Ovary (tissue), 7 donors: ENCODE measurements at regions not wholly inside any gene's neighbourhood (a gene's known extent, or its start where the extent isn't known, plus 50 kb on each side); places are given as distances from the start of the nearest gene placed in this dataset.

Source experiments
- DNase-seq, 5 donors: peaks; one replicate each; pipeline ENCODE4 v3.0.0-alpha.2; 2019 to 2020
- H3K27ac ChIP-seq, 2 donors: fragments of 200-600 bp; one replicate each; pipeline versions ENCODE4 v1.5.1 to v1.8.0; 2019 to 2022
- H3K27me3 ChIP-seq: fragments of 200-600 bp; one replicate; pipeline ENCODE4 v1.8.0; 2022
- H3K36me3 ChIP-seq: fragments of 200-600 bp; sonication (generic); one replicate; pipeline ENCODE4 v1.5.1; 2019
- H3K4me1 ChIP-seq: one replicate; pipeline ENCODE4 v1.8.1; 2013; ENCODE audit warnings: mild to moderate bottlenecking, moderate library complexity; ENCODE audit not compliant: insufficient read depth
- H3K4me3 ChIP-seq: fragments of 200-600 bp; sonication (generic); one replicate; pipeline ENCODE4 v1.5.1; 2017
- H3K9me3 ChIP-seq, 2 donors: fragments of 200-600 bp in 1 of 2; sonication (generic) in 1 of 2; one replicate each; pipeline versions ENCODE4 v1.5.1 to v1.8.1; 2013 to 2019; ENCODE audit warnings: mild to moderate bottlenecking in 1 of 2, moderate library complexity in 1 of 2
- EP300 ChIP-seq: sonication (generic); formaldehyde crosslinking; IDR thresholded peaks from one replicate; pipeline ENCODE4 v1.6.1; 2017; ENCODE audit warnings: antibody characterized with exemption
- POLR2A ChIP-seq: fragments of 450-650 bp; IDR thresholded peaks from one replicate; pipeline ENCODE4 v1.6.1; 2017; ENCODE audit warnings: antibody characterized with exemption, mild to moderate bottlenecking, moderate library complexity
- WGBS, 3 donors: extraction: QIAGEN DNeasy Blood & Tissue Kit in 1 of 3; methylation state at CpG; one replicate each; pipeline versions ENCODE4 v1.1.5 to v1.1.7; 2013 to 2017; 5-methylcytosine and 5-hydroxymethylcytosine counted together
- intact Hi-C, 4 donors: fragments of 100-400 bp; cut with DNase I; formaldehyde crosslinking; loops; one replicate each; pipeline versions ENCODE4 v1.11.0 to v1.15.1; 2022 to 2023
- TF ChIP-seq, protein P1 (sequence below), 3 donors: fragments of 450-650 bp in 2 of 3; fragments of 200-600 bp in 1 of 3; IDR thresholded peaks; one replicate each; pipeline versions ENCODE4 v1.5.1 to v1.8.0; 2016 to 2022; ENCODE audit warnings: antibody characterized with exemption in 3 of 3, mild to moderate bottlenecking in 1 of 3
- donor health status: DM: no; HTN: no; CAD: no; lungs with moderate emphysema.
- donor health status: DM: no; HTN: no; CAD: no.
- donor health status: Bipolar disorder and iron deficiency.
- donor health status: DM: no; HTN: no; CAD: no.
- donor health status: DM: yes; HTN: yes; CAD: no.

DNA sequence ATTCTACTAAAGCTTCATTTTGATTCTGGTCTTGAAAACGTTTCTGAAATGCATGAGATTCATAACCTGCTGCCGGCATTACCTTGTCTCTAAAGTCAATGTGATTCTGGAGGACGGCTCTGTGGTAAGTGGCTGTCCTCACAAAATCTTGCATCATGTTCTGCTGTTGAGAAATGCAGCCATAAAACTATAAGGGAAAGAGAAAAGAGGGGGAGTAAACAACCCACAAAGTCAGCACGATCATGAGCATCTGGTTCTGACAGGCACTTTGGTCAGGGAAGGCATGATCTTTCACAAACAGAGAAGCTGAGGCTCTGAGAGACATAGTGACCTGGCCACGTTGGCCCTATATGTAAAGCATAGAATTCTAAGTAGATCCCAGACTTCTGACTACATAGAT is 168.9 kb upstream of the PUM3 start:
- TF ChIP-seq, protein P1, sequence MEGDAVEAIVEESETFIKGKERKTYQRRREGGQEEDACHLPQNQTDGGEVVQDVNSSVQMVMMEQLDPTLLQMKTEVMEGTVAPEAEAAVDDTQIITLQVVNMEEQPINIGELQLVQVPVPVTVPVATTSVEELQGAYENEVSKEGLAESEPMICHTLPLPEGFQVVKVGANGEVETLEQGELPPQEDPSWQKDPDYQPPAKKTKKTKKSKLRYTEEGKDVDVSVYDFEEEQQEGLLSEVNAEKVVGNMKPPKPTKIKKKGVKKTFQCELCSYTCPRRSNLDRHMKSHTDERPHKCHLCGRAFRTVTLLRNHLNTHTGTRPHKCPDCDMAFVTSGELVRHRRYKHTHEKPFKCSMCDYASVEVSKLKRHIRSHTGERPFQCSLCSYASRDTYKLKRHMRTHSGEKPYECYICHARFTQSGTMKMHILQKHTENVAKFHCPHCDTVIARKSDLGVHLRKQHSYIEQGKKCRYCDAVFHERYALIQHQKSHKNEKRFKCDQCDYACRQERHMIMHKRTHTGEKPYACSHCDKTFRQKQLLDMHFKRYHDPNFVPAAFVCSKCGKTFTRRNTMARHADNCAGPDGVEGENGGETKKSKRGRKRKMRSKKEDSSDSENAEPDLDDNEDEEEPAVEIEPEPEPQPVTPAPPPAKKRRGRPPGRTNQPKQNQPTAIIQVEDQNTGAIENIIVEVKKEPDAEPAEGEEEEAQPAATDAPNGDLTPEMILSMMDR (IDR thresholded peaks at IDR 0.05) = no peak
- no peak for TF ChIP-seq EP300
- no peak for TF ChIP-seq POLR2A
- Histone ChIP-seq H3K9me3 (no peaks in the 10 kb centered on the region), H3K27ac (no peak overlapping the region), H3K36me3 (no peaks in the 10 kb centered on the region), H3K4me3 (no peak overlapping the region), H3K4me1 (no peaks in the 10 kb centered on the region), H3K27me3 (no peaks in the 10 kb centered on the region)
- 62 to 74% (median 70%) methylated on average over 5 of the region's 5 CpGs for WGBS, 3 donors
- intact Hi-C loops = no loop called here
- no peak for DNase-seq

DNA sequence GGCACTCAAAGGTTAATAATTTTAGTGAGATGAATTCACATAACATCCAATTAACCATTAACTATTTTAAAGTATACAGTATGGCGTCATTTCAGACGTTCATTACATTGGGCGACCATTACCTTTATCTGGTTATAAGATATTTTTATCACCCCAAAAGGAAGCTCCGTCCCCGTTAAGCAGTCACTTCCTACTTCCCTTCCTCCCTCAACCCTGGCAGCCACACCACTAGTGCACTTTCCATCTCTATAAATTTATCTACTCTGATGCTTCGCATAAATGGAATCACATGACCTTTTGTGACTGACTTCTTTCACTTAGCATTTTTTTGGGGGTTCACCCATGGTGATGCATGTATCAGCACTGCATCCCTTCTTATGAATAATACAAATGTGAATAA is 168.3 kb upstream of the PUM3 start:
- DNase-seq = no peak
- Histone ChIP-seq H3K4me3 (no peak overlapping the region), H3K27ac (no peak overlapping the region), H3K4me1 (peaks cover 1% of the 10 kb centered on the region), H3K27me3 (no peaks in the 10 kb centered on the region), H3K9me3 (no peaks in the 10 kb centered on the region), H3K36me3 (no peaks in the 10 kb centered on the region)
- WGBS, 3 donors = 68 to 75% (median 73%) methylated on average over 6 of the region's 6 CpGs
- intact Hi-C loops = no loop called here
- no peak for TF ChIP-seq POLR2A

DNA sequence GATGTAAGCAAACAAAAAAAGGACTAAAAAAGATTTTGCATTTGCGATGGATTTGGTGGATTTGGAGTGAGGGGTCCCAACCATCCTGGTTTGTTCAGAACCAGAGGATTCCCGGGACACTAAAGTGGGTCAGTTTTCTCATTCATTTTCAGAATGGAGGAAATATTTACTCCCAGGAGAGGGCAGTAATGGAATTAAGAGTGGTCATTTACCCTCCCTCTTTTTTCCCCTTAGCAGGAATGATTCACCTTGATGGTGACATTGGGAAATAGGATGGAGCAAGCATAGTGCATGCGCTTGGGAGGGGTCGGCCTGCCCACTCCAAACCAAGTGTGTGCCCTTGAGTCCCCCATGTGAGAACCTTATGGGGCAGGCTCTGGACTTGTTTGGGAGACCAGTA is 164.2 kb upstream of the PUM3 start:
- no peak overlapping the region for H3K4me3 ChIP-seq
- H3K4me1 ChIP-seq = peaks cover 2% of the 10 kb centered on the region
- no peaks in the 10 kb centered on the region for H3K27me3 ChIP-seq
- no peaks in the 10 kb centered on the region for H3K36me3 ChIP-seq
- 88 to 94% (median 93%) methylated on average over 4 of the region's 4 CpGs for WGBS, 3 donors
- TF ChIP-seq, protein P1 (IDR thresholded peaks at IDR 0.05) = no peak
- TF ChIP-seq EP300 = no peak
- TF ChIP-seq POLR2A = no peak
- H3K9me3 ChIP-seq = no peaks in the 10 kb centered on the region
- no peak overlapping the region for H3K27ac ChIP-seq
- no peak for DNase-seq
- intact Hi-C loops = no loop called here

DNA sequence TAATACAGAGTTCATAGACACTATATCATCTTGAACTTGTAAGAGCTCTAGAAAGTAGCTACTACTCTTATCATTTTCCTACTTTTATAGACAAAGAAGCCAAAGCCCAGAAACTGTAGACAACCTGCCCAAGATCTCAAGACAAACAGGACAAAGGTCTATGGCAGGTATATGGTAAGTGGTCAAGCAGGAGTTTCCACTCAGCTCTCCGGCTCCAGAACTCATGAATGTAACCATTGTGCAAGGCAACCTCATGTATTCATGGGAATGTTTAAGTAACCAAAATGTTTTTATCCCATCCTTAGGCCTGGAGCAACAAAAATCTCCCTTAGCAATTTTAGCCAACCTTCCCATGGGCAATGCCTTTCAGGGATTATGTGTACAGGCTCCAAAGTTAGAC is 163.4 kb upstream of the PUM3 start:
- Histone ChIP-seq H3K27me3 (no peaks in the 10 kb centered on the region), H3K4me1 (peaks cover 2% of the 10 kb centered on the region), H3K4me3 (no peak overlapping the region), H3K36me3 (no peaks in the 10 kb centered on the region), H3K9me3 (no peaks in the 10 kb centered on the region), H3K27ac (no peak overlapping the region)
- intact Hi-C loops = no loop called here
- TF ChIP-seq POLR2A (no peak), EP300 (no peak)
- TF ChIP-seq, protein P1 (IDR thresholded peaks at IDR 0.05) = no peak
- DNase-seq = no peak
- 77 to 88% (median 77%) methylated on average over 1 of the region's 1 CpG for WGBS, 3 donors

DNA sequence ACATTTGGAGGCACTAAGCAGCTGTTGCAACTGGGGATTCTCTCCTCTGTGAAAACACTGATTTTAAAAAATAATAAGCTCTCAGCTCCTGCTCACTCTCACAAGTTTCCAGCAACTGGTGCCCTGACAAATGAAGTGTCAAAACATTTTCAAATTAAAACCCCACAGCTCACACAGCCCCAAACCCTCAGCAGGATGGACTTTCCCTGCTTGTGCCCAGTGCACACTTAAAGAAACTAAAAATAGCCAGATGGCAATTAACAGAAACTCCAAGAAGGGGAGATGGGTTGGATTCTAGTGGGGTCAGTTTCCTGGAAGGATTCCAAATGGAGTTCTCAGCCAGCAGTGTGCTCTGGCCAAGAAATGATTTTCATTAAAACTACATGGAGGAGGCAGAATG is 163.0 kb upstream of the PUM3 start:
- Histone ChIP-seq H3K27me3 (no peaks in the 10 kb centered on the region), H3K4me3 (no peak overlapping the region), H3K9me3 (no peaks in the 10 kb centered on the region), H3K27ac (no peak overlapping the region), H3K36me3 (no peaks in the 10 kb centered on the region), H3K4me1 (peaks cover 2% of the 10 kb centered on the region)
- no peak for TF ChIP-seq EP300
- TF ChIP-seq POLR2A = no peak
- TF ChIP-seq, protein P1 (IDR thresholded peaks at IDR 0.05) = no peak
- DNase-seq = no peak
- intact Hi-C loops = no loop called here
